HG02885 (cell line): ENCODE measurements at regions not wholly inside any gene's neighbourhood (a gene's known extent, or its start where the extent isn't known, plus 50 kb on each side); places are given as distances from the start of the nearest gene placed in this dataset.

Experiments used
- ATAC-seq: cut with Tn5 transposase; IDR thresholded peaks from one replicate; pipeline ENCODE4 v1.9.1; 2021; ENCODE audit warnings: mild to moderate bottlenecking; ENCODE audit not compliant: unreplicated experiment, poor library complexity

DNA sequence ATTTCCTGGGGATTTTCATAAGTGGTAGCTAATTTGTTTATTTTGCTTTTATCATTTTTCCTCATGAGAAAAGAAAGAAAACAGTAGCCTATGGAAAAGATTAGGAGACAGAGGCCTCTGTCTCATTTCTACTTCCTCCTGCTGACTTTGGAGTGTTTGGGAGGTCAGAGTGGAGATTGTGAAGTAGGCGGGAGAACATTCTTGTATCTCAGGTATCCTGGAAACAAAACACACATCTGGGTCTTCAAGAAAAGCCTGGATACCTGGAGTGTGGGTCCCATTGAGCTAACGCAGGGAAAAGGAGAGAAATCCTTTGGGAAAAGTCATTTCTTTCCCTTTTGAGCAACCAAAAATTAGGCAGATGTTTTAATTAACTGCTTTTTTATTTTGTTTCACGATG is 161.5 kb upstream of the DMAC1 start:
- ATAC-seq = no peak

DNA sequence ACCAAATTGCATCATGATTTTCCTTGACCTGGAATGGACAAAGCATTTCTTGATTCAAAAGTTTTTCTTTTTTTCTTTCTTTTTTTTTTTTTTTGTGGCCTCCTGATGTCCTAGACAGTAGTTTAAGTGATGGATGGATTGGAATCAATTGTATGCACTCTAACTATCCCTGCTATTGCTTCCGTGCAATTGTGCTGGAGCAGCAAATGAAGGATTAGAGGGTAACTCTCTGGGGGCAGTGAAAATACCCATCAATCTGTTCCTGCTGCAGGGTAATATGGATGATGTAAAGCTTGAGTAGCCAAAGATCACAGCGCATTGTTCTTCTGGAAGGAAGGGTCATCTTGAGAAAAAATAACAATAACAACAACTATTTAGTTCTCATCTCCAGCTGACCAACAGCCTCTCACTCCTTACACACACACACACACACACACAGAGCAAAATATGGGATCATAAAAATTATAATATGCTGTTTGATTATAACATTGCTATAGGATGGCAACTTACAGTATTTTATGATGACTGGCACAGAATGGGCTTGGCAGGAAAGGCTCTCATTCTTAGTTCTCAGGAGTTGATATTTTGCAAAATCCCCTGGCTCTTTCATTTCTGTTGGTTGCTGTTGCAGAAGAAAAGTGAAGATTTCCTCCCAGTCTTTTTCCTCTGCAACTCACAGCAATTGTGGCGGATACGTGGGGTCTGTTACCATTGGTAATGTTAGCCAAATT is 160.9 kb upstream of the DMAC1 start:
- ATAC-seq = no peak

DNA sequence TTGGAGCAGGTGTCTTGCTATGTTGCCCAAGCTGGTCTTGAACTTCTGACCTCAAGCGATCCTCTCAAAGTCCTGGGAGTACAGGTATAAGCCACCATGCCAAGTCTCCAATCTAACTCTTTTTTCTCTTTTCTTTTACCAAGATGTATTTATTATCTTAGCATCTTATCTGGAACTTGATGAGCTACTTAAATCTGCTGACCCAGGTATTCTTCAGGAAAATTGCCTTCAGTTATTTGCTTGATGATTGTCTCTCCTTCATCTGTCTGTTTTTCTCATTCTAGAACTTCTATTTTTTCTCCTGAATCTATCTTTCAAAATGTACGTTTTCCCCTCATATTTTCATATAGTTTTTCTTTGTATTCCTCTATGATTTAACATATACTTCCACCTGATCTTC is 158.2 kb upstream of the DMAC1 start:
- no peak for ATAC-seq

DNA sequence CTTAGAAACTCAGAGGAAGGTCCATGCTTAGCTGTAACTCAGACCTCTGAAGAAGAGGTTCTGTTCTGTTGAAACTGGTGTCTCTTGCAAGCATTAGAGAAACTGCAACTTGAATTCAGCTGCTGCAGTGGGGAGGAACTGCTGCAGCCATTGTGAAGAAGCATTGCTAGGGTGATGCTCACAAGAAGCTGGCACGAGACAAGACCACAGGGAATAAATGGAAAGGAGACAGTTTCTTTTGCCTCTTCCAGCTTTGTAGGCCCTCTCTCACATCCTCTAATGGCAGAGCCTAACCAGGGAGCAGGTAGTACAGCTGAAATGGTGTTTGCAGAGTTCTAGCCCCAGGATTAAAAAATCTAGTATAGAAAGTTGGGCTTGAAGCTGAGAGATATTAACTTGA is 148.0 kb upstream of the DMAC1 start:
- no peak for ATAC-seq

DNA sequence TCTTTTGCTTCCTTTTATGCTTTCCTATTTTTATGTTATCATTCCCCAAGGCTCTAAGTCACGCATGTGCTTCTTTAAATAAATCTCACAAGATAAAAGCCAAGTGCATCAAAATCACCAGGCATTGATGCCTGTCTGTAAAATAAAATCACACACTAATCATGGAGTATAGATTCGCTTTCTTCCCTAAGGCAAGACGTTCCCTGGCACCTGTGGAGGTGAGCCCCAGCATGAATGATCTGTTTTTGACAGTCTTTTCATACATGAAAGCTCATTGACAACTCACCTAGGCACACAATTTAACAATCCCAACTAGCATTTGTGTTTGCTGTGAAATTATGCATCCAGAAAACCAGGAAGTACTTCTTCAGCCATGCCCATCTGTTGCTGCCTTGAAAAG is 146.9 kb upstream of the DMAC1 start:
- no peak for ATAC-seq

DNA sequence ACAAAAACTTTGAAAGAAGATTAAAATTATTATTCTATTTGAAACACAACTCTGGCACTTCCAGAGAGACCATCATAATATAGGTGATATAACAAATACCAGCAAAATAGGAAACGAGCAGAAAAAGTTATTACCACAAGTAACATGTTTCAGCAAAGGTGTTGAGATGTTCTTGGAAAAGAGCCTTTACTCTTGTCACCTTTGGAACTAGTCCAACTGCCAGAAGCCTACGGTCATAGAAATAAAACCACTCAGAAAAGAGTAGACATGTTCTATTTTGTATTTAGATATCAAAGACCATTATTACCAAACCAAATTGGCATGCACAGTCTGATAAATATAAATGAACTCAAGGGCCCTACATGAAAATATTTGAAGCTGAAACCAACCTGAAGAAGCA is 145.0 kb upstream of the DMAC1 start:
- ATAC-seq = no peak

DNA sequence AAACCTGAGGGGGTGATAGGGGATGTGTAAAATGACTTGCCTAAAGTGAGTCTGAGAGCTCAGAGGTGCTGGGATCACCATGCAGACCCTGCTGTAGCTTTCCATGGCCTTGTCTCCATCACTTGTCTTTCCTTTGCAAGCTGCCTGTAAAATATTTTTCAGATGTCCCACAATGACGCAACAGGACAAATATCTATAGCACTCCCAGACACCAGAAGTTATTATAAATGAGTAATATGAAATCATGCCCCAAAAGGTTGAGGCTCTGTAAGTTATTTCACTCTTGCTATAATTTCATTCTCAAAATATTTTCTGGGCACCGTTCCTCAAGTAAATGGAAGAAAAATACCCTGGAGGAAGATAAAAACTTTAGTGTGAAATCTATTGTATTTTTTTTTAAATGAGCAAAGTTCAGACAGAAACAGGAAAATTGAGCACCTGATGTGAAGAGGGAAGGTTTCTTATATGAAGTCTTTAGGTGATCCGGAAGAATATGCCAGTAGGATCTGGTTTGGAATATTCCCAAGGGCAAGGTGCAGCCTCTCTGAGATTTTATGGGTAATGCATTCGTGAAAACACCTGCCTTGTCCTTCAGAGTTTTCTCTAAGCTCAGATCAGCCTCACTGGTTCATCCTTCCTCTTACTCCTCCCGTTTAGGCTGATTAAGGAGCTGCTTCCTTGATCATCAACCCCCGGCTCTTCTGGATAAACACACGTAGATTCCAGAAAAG is 138.3 kb upstream of the DMAC1 start:
- ATAC-seq = no peak

DNA sequence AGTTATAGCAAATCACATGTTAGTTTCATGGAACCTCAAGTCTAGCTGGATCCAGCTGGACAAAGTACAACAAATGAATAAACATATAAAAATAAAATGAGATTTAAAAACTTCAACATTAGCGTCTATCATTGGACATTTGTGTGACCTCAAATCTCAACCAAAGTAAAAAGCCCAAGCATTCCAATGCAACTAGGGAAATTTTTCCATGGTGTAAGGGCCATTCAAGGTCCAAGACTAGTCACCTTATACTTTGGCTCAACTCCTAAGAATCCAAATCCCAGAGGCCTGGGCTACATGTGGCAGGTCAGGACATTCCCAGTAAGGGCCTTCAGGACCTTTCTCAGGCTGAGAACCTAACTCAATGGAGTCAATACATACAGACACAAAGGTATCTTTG is 137.4 kb upstream of the DMAC1 start:
- no peak for ATAC-seq

DNA sequence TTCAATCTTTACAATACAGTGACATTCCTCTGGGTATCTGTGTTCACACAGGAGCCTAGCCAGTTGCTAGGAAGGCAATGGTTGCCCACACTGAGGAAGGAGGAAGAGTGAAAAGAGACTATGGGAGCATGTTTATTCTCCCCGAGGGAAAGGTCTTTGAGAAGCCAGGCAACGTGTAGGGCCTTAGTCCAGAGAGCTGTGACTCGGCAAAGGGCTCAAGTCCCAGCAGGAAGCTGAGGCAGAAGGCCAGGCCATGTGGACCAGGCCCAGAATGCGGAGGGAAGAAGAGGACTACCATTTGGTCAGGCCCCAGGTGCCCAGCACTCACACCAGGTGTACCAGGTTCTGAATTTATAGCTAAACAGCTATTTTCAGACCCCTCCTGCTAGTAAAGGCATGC is 136.6 kb upstream of the DMAC1 start:
- ATAC-seq = no peak

DNA sequence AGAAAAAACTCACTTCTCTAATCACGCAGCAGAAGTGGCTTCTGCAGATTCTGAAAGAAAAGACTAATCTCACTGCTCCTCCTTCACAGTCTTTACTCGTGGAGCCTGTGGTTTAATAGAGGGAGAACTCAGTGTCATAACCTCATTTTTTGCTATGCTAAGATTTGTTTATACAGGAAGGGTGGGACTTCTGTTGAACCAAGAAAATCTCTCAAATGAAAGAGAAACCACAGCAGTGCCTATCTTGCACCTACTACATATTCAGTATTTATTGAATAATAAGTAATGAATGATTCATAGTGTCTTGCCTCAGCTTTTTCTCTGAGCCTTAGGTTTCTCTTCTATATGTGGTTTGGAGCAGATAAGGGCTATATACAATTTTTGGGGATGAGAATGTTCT is 136.1 kb upstream of the DMAC1 start:
- peak; percentile 80 for ATAC-seq

DNA sequence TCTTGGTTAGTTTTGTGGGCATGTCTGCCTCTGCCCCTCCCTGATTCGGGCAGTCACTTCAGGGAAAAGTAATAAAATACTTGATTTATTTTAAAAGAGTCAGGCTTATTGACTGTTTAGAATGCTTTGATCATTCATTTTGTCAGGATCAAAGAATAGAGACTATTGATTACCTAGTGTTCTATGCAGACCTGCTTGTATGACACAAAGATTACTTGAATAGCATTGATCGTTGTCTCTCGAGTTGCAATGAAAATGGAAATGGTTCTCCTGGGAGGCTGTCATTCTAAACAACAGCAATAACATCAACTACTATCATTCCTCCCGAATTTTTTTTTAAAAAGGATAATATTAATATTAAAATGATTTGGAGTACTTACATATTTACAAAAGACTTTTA is 133.2 kb upstream of the DMAC1 start:
- ATAC-seq = no peak

DNA sequence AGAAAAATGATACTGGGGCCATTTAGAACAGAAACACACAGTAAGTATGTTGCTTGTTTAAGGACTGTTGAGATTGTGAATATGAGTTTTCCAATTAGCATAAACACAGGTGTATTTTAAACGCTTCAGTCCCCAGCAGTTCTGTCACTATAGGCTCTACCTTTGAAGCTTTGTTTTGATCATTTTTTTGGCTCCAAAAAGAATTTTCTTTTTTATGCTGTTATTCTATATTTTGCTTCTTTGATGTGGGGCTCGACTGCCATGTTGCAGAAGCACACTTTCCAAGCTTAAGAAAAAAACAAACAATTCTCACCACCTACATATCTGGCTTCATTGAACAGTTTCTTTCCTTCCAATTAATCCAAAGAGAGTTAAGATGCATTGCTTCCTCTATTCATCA is 131.0 kb upstream of the DMAC1 start:
- no peak for ATAC-seq

DNA sequence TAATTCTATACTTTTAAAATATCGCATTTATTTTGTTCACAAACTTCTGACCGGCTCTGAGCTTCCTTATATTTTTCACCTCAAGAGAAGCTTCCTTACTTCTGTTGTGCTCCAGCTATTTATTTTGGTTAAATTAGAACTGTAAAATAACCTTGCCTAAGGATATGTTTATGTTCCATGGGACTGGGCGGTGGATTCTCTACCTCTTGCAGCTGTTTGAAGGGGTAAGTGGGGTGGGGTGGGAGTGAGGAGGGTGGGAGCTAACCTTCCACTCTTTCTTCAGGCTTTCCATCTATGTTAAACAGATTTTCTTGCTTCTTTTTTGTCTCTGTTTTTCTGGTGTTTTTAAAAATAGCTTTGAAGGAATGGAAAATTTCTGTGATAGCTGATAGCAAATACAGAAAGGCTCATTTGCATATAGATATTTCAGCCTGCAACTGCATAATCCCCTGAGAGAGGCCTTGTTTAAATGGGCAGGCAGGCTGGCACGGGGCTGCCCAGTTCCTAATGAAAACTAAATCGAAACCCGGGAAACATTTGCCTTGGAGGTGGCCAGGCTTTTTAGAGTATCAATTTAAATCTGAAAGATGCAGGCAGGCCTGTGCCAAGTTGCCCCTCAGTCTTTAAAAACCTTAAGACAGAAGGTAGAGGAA is 122.1 kb upstream of the DMAC1 start:
- no peak for ATAC-seq

DNA sequence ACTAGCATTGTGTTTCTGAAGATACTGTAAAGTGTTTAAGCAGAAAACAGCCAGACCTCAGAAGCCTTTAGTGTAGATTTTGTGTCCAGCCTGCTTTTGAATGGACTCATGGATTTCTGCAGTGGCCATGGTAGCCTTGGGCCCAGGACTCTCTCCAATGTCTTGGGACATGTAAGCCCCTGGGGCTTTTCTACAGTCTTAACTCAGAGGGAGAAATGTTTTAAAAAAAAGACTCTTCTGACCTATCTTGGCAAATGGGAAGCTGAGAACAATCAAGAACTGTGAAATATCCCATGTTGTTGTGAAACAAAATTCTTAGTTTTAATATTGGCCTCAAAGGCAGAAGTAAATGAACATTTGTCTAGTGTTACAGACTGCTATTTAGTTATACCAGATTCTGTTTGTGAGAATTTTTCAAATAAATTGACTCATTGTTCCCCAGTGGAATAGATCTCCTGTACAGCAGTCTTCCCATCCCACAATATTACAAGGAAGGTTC is 112.5 kb upstream of the DMAC1 start:
- no peak for ATAC-seq

DNA sequence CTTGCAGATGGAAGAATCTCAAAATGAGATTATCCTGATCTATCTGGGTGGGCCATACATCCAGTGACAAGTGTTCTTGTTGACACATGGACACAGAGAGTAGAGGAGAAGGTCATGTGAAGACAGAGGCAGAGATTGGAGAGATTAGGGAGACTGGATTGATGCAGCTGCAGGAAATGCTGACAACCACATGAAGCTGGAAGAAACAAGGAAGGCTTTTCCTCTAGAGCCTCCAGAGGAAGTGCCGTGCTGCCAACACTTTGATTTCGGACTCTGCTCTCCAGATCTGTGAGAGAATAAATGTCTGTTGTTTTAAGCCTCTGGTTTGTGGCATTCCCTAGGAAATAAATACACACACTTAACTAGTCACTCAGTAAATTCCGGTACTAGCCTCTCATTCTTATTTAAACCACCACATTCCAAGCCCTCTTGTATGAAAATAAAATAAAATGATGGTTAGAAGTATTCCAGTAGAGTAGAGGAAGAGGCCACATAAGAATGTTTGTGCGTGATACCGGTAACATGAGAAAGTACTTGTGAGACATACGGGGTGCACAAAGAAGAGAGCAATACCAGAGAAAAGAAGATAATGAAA is 110.9 kb upstream of the DMAC1 start:
- no peak for ATAC-seq

DNA sequence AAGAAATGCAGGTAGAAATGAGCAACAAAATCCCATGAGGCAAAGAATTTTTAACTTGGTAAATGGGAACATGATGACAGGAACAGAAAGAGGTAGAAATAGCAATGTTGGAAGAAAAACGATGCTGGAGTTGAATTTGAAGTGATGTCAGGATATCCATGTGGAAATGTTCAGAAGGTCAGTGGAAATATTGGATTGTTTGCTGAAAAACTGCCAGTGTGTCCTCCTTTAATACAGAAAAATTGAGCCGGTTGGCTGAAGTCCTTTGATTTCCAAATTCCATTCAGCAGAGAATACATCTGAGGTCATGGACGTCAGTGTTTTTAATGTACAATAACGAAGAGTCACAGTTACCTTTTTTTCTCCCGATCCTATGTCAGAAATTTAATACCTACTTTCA is 110.0 kb upstream of the DMAC1 start:
- no peak for ATAC-seq

DNA sequence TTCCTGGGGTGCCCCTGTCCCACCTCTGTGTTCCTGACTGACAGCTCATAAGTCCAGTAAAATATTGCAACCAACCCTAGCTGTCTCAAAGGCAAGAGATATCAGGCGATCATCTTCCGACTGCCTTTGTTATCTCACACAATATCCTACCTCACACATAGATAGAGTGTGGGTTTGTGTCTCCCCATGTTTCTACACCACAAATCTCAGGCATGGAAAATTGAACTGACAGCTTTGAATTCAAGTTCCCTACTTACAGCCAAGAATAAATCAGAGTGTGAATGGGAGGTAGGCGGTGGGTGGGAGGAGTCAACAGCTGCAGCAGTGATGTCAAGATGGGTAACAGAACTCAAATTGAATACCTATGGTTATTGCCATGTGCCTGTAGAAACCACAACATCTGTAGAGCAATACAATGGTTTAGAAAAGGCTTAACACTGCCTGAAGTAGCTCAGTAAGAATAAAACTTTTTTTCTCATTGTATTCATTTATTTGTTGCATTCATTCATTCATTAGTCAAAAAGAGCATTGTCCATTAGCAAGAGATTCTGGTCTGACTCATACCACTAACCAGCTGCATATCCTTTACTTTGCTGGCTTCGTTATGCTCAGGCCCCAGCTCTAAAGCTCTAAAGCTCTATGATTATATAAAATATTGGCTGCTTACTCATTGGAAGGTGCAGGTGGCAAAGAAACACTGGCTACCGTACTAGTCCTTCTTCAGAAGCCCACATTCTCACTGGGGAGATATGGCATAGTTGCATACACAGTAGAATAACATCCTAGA is 108.2 kb upstream of the DMAC1 start:
- no peak for ATAC-seq

DNA sequence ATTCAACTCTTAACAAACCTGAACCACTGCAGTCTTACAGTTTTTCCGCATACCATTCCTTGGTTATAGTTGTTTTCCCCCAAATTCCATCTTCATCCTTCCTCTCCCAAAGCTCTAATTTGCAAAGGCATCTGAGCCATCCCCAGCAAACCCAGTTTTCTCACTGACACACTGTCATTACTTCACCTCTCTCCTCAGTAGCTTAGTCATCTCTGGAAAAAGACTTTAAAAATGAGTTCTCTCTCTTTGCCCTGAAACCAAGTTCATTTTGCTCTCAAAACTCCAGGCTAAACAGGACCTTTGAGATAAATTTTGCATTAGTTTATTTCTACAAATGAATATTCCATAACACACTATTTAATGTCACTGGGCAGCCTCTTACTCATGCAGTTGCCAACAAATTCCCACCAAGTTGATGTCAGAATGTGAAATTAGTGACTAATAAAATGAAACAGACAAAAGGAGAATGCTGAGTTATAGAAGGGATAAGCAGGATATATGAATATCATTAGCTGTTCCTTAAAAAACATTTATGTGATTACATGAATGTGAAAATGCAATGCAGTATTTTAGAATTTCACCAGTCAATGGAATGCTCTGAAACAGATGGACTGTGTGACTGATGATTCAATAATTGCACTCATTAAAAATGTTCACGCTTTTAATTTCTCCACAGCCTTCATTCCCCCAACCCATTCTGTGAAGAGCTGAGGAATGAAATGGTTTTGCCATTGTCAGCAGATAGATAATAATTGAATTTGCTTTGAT is 107.4 kb upstream of the DMAC1 start:
- no peak for ATAC-seq

DNA sequence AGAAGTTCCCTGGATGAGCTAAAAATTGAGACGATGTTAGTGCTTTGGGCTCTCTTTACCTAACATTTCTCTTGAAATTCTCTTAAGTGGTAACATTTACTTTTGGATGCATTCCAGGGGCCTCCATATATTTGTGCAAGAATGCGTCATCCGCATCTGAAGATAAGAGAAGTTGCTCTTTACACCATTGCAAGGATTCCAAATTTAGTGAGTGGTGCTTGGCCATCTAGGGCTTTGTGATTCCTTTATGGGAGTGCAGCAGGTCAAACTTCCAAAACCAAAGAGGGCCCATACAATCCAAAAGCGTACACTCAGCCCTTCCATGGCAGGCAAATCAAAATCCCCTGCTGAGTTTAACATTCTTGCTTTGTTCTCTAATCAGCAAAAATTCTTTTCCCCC is 102.0 kb upstream of the DMAC1 start:
- no peak for ATAC-seq

DNA sequence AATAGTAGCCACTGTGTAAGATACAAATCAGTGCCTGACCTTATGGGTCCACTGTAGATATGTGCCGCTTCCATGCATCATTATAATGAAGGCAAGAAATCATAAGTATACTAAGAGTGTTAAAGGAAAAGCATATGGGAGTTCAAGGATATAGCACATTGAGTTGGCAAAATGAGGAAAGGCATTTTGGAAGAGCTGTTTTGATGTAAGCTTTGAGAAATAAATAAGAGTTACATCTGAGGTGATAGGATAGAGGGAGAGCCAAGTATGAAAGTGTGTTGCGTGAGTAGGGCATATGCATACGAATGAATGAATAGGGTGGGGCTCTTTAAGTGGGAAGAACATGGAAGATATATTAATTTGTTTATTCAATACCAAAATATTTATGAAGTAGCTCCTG is 101.0 kb upstream of the DMAC1 start:
- ATAC-seq = no peak
